GM12864 (cell line): ENCODE measurements at regions not wholly inside any gene's neighbourhood (a gene's known extent, or its start where the extent isn't known, plus 50 kb on each side); places are given as distances from the start of the nearest gene placed in this dataset.

ENCODE experiments used
- DNase-seq: peaks from one replicate; pipeline ENCODE4 v3.0.0-alpha.2; 2011; ENCODE audit warnings: low read depth
- H3K4me3 ChIP-seq: 2 replicates; pipeline ENCODE4 v1.5.1; 2011; ENCODE audit warnings: mild to moderate bottlenecking, low read depth, low read length, control low read depth
- CTCF ChIP-seq: IDR thresholded peaks from 2 replicates; pipeline ENCODE4 v1.5.1; 2011; ENCODE audit warnings: low read depth, mild to moderate bottlenecking, moderate library complexity, low read length, control low read depth, inconsistent platforms; ENCODE audit errors: missing control alignments

GRCh38 chr12:116635487-116635886 is 76.3 kb downstream of the MAP1LC3B2 start:
- no peak overlapping the region for H3K4me3 ChIP-seq
- no peak for TF ChIP-seq CTCF
- DNase-seq: no peak

GRCh38 chr12:116633476-116633875 is 74.3 kb downstream of the MAP1LC3B2 start:
- DNase-seq: no peak
- no peak for TF ChIP-seq CTCF
- H3K4me3 ChIP-seq: no peak overlapping the region

- DNase-seq: no peak
- H3K4me3 ChIP-seq: no peak overlapping the region
- TF ChIP-seq CTCF: no peak
Observed at GRCh38 chr12:116631619-116632018, 72.4 kb downstream of the MAP1LC3B2 start.

- no peak for DNase-seq
- no peak overlapping the region for H3K4me3 ChIP-seq
- no peak for TF ChIP-seq CTCF
Observed at GRCh38 chr12:116630762-116631161, 71.6 kb downstream of the MAP1LC3B2 start.

- no peak for DNase-seq
- no peak for TF ChIP-seq CTCF
- no peak overlapping the region for H3K4me3 ChIP-seq
Observed at GRCh38 chr12:116629480-116629879, 70.3 kb downstream of the MAP1LC3B2 start.

- no peak for DNase-seq
- TF ChIP-seq CTCF: no peak
- no peak overlapping the region for H3K4me3 ChIP-seq
Observed at GRCh38 chr12:116628989-116629388, 69.8 kb downstream of the MAP1LC3B2 start.

GRCh38 chr12:116628450-116628793 is 69.2 kb downstream of the MAP1LC3B2 start:
- DNase-seq: no peak
- no peak overlapping the region for H3K4me3 ChIP-seq
- TF ChIP-seq CTCF: no peak
